ENCODE measurements at regions not wholly inside any gene's neighbourhood (a gene's known extent, or its start where the extent isn't known, plus 50 kb on each side); places are given as distances from the start of the nearest gene placed in this dataset.

GRCh38 chr3:41000471-41000870 is 198.8 kb upstream of the CTNNB1 start:
- intact Hi-C loops (cut with DNase I; ENCODE audit: low total_unique reads), result no loop called here
- Histone ChIP-seq H3K4me1 (no peaks in the 10 kb centered on the region), H3K4me3 (no peak overlapping the region), H3K27me3 (no peaks in the 10 kb centered on the region), H3K36me3 (ENCODE audit: low read depth, missing control alignments) (no peaks in the 10 kb centered on the region), H3K9me3 (no peaks in the 10 kb centered on the region), H3K27ac (no peak overlapping the region)
- WGBS, 2 donors, result 82 to 85% methylated on average over 6 of the region's 6 CpGs
- DNase-seq, result no peak
- TF ChIP-seq CTCF (IDR thresholded peaks at IDR 0.05) (no peak), POLR2A (IDR thresholded peaks at IDR 0.05) (no peak)

GRCh38 chr3:41001556-41001955 is 197.7 kb upstream of the CTNNB1 start:
- intact Hi-C loops (cut with DNase I; ENCODE audit: low total_unique reads), result no loop called here
- WGBS, 2 donors, result 72 to 100% methylated on average over 1 of the region's 1 CpG
- Histone ChIP-seq H3K4me1 (no peaks in the 10 kb centered on the region), H3K4me3 (no peak overlapping the region), H3K27ac (no peak overlapping the region), H3K9me3 (no peaks in the 10 kb centered on the region), H3K36me3 (ENCODE audit: low read depth, missing control alignments) (no peaks in the 10 kb centered on the region), H3K27me3 (no peaks in the 10 kb centered on the region)
- no peak for TF ChIP-seq CTCF (IDR thresholded peaks at IDR 0.05)
- no peak for TF ChIP-seq POLR2A (IDR thresholded peaks at IDR 0.05)
- DNase-seq, result no peak

- intact Hi-C loops (cut with DNase I; ENCODE audit: low total_unique reads), result no loop called here
- 73 to 91% methylated on average over 4 of the region's 4 CpGs for WGBS, 2 donors
- no peaks in the 10 kb centered on the region for H3K27me3 ChIP-seq
Measured at GRCh38 chr3:41002104-41002503, 197.2 kb upstream of the CTNNB1 start.

GRCh38 chr3:41007399-41007798 is 191.9 kb upstream of the CTNNB1 start:
- H3K27me3 ChIP-seq, result no peaks in the 10 kb centered on the region
- H3K36me3 ChIP-seq (ENCODE audit: low read depth, missing control alignments), result no peaks in the 10 kb centered on the region
- TF ChIP-seq CTCF (IDR thresholded peaks at IDR 0.05) (no peak), POLR2A (IDR thresholded peaks at IDR 0.05) (no peak)
- DNase-seq, result no peak
- intact Hi-C loops (cut with DNase I; ENCODE audit: low total_unique reads), result no loop called here
- no peak overlapping the region for H3K27ac ChIP-seq
- H3K4me3 ChIP-seq, result no peak overlapping the region
- H3K4me1 ChIP-seq, result no peaks in the 10 kb centered on the region
- H3K9me3 ChIP-seq, result no peaks in the 10 kb centered on the region

More at GRCh38 chr3:41002104-41002503, 197.2 kb upstream of the CTNNB1 start:
- H3K4me3 ChIP-seq, result no peak overlapping the region
- H3K4me1 ChIP-seq, result no peaks in the 10 kb centered on the region
- H3K27ac ChIP-seq, result no peak overlapping the region
- DNase-seq, result no peak
- TF ChIP-seq POLR2A (IDR thresholded peaks at IDR 0.05), result no peak
- no peak for TF ChIP-seq CTCF (IDR thresholded peaks at IDR 0.05)
- no peaks in the 10 kb centered on the region for H3K36me3 ChIP-seq (ENCODE audit: low read depth, missing control alignments)
- H3K9me3 ChIP-seq, result no peaks in the 10 kb centered on the region

- Histone ChIP-seq H3K4me3 (no peak overlapping the region), H3K4me1 (no peaks in the 10 kb centered on the region), H3K36me3 (ENCODE audit: low read depth, missing control alignments) (no peaks in the 10 kb centered on the region), H3K27me3 (no peaks in the 10 kb centered on the region), H3K9me3 (no peaks in the 10 kb centered on the region), H3K27ac (no peak overlapping the region)
- no peak for TF ChIP-seq CTCF (IDR thresholded peaks at IDR 0.05)
- no peak for TF ChIP-seq POLR2A (IDR thresholded peaks at IDR 0.05)
- DNase-seq, result no peak
- intact Hi-C loops (cut with DNase I; ENCODE audit: low total_unique reads), result no loop called here
- 49 to 78% methylated on average over 2 of the region's 2 CpGs for WGBS, 2 donors
Measured at GRCh38 chr3:41011854-41012253, 187.5 kb upstream of the CTNNB1 start.

Data from testis (tissue), 2 donors.